H1 (cell line): ENCODE measurements at regions not wholly inside any gene's neighbourhood (a gene's known extent, or its start where the extent isn't known, plus 50 kb on each side); places are given as distances from the start of the nearest gene placed in this dataset.

ENCODE experiments used
- ASH2L ChIP-seq: fragments of 200-600, 300-600 bp; sonication (generic); IDR thresholded peaks from one replicate; pipeline ENCODE4 v1.7.1; 2017; ENCODE audit warnings: low read length
- FOSL1 ChIP-seq: IDR thresholded peaks from 2 replicates; pipeline ENCODE4 v1.6.1; 2011; ENCODE audit warnings: mild to moderate bottlenecking, low read depth, low read length, moderate library complexity; ENCODE audit not compliant: insufficient read depth
- NRF1 ChIP-seq: IDR thresholded peaks from 2 replicates; pipeline ENCODE4 v1.6.1; 2011; ENCODE audit warnings: mild to moderate bottlenecking, low read depth, low read length, improper control_type of control experiment
- POLR2A ChIP-seq, 2 experiments: IDR thresholded peaks; 1 replicate in 1 of 2; 2 replicates in 1 of 2; pipeline ENCODE4 v1.6.1; 2011; ENCODE audit warnings: low read depth in 2 of 2, low read length in 2 of 2, mild to moderate bottlenecking in 2 of 2; ENCODE audit errors: control extremely low read depth in 1 of 2
- SP1 ChIP-seq: IDR thresholded peaks from 2 replicates; pipeline ENCODE4 v1.6.1; 2011; ENCODE audit warnings: low read depth, low read length
- TCF12 ChIP-seq: IDR thresholded peaks from 2 replicates; pipeline ENCODE4 v1.6.1; 2011; ENCODE audit warnings: low read depth, mild to moderate bottlenecking, low read length
- TF ChIP-seq, protein P1 (sequence below): fragments of 300-600 bp; sonication (generic); IDR thresholded peaks from 2 replicates; pipeline ENCODE4 v1.7.1; 2012; ENCODE audit warnings: low read length, moderate library complexity, mild to moderate bottlenecking, inconsistent platforms; ENCODE audit not compliant: insufficient replicate concordance
- TF ChIP-seq, protein P2 (sequence below): IDR thresholded peaks from 2 replicates; pipeline ENCODE4 v1.6.1; 2012; ENCODE audit warnings: inconsistent platforms

DNA sequence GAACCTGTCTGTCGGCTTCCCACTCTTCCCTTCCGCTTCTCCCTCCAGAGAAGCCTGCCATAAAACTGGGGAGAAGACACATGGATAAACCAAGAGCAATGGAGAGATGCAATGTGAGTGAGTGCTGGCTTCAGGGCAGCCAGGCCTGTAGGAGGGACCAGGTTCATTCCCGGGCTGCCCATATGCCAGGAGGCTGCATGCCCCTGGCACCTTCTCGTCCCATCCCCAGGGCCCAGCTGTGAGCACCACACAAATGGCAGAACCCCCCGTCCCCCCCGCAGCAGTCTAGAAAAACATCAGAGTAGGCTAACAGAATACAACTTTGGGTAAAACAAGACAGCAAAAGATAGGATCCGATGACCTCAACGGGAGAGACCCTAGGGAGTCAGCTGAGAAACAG lies 341.3 kb upstream of the SHH start (continued):
- TF ChIP-seq, protein P1, sequence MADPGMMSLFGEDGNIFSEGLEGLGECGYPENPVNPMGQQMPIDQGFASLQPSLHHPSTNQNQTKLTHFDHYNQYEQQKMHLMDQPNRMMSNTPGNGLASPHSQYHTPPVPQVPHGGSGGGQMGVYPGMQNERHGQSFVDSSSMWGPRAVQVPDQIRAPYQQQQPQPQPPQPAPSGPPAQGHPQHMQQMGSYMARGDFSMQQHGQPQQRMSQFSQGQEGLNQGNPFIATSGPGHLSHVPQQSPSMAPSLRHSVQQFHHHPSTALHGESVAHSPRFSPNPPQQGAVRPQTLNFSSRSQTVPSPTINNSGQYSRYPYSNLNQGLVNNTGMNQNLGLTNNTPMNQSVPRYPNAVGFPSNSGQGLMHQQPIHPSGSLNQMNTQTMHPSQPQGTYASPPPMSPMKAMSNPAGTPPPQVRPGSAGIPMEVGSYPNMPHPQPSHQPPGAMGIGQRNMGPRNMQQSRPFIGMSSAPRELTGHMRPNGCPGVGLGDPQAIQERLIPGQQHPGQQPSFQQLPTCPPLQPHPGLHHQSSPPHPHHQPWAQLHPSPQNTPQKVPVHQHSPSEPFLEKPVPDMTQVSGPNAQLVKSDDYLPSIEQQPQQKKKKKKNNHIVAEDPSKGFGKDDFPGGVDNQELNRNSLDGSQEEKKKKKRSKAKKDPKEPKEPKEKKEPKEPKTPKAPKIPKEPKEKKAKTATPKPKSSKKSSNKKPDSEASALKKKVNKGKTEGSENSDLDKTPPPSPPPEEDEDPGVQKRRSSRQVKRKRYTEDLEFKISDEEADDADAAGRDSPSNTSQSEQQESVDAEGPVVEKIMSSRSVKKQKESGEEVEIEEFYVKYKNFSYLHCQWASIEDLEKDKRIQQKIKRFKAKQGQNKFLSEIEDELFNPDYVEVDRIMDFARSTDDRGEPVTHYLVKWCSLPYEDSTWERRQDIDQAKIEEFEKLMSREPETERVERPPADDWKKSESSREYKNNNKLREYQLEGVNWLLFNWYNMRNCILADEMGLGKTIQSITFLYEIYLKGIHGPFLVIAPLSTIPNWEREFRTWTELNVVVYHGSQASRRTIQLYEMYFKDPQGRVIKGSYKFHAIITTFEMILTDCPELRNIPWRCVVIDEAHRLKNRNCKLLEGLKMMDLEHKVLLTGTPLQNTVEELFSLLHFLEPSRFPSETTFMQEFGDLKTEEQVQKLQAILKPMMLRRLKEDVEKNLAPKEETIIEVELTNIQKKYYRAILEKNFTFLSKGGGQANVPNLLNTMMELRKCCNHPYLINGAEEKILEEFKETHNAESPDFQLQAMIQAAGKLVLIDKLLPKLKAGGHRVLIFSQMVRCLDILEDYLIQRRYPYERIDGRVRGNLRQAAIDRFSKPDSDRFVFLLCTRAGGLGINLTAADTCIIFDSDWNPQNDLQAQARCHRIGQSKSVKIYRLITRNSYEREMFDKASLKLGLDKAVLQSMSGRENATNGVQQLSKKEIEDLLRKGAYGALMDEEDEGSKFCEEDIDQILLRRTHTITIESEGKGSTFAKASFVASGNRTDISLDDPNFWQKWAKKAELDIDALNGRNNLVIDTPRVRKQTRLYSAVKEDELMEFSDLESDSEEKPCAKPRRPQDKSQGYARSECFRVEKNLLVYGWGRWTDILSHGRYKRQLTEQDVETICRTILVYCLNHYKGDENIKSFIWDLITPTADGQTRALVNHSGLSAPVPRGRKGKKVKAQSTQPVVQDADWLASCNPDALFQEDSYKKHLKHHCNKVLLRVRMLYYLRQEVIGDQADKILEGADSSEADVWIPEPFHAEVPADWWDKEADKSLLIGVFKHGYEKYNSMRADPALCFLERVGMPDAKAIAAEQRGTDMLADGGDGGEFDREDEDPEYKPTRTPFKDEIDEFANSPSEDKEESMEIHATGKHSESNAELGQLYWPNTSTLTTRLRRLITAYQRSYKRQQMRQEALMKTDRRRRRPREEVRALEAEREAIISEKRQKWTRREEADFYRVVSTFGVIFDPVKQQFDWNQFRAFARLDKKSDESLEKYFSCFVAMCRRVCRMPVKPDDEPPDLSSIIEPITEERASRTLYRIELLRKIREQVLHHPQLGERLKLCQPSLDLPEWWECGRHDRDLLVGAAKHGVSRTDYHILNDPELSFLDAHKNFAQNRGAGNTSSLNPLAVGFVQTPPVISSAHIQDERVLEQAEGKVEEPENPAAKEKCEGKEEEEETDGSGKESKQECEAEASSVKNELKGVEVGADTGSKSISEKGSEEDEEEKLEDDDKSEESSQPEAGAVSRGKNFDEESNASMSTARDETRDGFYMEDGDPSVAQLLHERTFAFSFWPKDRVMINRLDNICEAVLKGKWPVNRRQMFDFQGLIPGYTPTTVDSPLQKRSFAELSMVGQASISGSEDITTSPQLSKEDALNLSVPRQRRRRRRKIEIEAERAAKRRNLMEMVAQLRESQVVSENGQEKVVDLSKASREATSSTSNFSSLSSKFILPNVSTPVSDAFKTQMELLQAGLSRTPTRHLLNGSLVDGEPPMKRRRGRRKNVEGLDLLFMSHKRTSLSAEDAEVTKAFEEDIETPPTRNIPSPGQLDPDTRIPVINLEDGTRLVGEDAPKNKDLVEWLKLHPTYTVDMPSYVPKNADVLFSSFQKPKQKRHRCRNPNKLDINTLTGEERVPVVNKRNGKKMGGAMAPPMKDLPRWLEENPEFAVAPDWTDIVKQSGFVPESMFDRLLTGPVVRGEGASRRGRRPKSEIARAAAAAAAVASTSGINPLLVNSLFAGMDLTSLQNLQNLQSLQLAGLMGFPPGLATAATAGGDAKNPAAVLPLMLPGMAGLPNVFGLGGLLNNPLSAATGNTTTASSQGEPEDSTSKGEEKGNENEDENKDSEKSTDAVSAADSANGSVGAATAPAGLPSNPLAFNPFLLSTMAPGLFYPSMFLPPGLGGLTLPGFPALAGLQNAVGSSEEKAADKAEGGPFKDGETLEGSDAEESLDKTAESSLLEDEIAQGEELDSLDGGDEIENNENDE: no peak
- TF ChIP-seq FOSL1: no peak
- no peak for TF ChIP-seq TCF12
- no peak for TF ChIP-seq SP1
- TF ChIP-seq, protein P2, sequence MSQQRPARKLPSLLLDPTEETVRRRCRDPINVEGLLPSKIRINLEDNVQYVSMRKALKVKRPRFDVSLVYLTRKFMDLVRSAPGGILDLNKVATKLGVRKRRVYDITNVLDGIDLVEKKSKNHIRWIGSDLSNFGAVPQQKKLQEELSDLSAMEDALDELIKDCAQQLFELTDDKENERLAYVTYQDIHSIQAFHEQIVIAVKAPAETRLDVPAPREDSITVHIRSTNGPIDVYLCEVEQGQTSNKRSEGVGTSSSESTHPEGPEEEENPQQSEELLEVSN: no peak
- TF ChIP-seq NRF1: no peak
- TF ChIP-seq ASH2L: no peak
- no peak for TF ChIP-seq POLR2A (IDR thresholded peaks at IDR 0.05; ENCODE audit: control extremely low read depth in 1 of 2, low read depth in 2 of 2, low read length in 2 of 2)
